HEK293 (cell line): ENCODE measurements at regions not wholly inside any gene's neighbourhood (a gene's known extent, or its start where the extent isn't known, plus 50 kb on each side); places are given as distances from the start of the nearest gene placed in this dataset.

Experiments
- CTCF ChIP-seq: fragments of 450-650 bp; formaldehyde crosslinking; IDR thresholded peaks from 2 replicates; pipeline ENCODE4 v1.5.1; 2016; ENCODE audit warnings: missing biosample characterization, missing genetic modification characterization
- REST ChIP-seq: fragments of 450-650 bp; formaldehyde crosslinking; IDR thresholded peaks from 2 replicates; pipeline ENCODE4 v1.5.1; 2016; ENCODE audit warnings: missing biosample characterization, missing genetic modification characterization
- ZNF404 ChIP-seq: fragments of 450-650 bp; formaldehyde crosslinking; IDR thresholded peaks from 2 replicates; pipeline ENCODE4 v1.5.1; 2017; ENCODE audit warnings: missing biosample characterization, missing genetic modification characterization
- ZNF561 ChIP-seq: fragments of 450-650 bp; IDR thresholded peaks from 2 replicates; pipeline ENCODE4 v1.5.1; 2018; ENCODE audit warnings: missing biosample characterization, missing genetic modification characterization, borderline replicate concordance
- TF ChIP-seq, protein P1 (sequence below): fragments of 450-650 bp; formaldehyde crosslinking; IDR thresholded peaks from 2 replicates; pipeline ENCODE4 v1.5.1; 2016; ENCODE audit warnings: missing biosample characterization, missing genetic modification characterization

DNA sequence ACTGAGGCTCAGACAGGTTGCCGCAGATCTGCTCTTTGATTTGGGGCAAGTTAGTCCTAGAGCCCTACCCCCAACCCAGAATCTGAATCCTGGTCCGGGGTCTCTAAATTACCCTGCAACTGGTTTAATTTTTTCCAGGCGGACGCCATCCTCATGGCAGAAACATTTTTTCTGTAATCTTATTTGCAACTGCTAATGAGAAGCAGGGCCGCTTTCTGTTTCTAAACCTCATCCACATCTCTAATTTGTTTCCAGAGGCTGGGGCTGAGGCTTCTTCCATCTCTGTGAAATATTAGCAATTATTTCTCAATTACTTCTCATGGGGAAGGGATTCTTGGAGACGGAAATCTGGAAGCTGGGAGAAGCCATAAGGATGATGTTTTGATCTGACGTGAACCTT lies 261.6 kb downstream of the RPS24 start:
- TF ChIP-seq CTCF (no peak), ZNF404 (tag by site-specific recombination) (no peak), REST (tag by site-specific recombination) (no peak), ZNF561 (no peak)
- TF ChIP-seq, protein P1, sequence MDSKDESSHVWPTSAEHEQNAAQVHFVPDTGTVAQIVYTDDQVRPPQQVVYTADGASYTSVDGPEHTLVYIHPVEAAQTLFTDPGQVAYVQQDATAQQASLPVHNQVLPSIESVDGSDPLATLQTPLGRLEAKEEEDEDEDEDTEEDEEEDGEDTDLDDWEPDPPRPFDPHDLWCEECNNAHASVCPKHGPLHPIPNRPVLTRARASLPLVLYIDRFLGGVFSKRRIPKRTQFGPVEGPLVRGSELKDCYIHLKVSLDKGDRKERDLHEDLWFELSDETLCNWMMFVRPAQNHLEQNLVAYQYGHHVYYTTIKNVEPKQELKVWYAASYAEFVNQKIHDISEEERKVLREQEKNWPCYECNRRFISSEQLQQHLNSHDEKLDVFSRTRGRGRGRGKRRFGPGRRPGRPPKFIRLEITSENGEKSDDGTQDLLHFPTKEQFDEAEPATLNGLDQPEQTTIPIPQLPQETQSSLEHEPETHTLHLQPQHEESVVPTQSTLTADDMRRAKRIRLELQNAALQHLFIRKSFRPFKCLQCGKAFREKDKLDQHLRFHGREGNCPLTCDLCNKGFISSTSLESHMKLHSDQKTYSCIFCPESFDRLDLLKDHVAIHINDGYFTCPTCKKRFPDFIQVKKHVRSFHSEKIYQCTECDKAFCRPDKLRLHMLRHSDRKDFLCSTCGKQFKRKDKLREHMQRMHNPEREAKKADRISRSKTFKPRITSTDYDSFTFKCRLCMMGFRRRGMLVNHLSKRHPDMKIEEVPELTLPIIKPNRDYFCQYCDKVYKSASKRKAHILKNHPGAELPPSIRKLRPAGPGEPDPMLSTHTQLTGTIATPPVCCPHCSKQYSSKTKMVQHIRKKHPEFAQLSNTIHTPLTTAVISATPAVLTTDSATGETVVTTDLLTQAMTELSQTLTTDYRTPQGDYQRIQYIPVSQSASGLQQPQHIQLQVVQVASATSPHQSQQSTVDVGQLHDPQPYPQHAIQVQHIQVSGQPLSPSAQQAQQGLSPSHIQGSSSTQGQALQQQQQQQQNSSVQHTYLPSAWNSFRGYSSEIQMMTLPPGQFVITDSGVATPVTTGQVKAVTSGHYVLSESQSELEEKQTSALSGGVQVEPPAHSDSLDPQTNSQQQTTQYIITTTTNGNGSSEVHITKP (tag by site-specific recombination) = no peak
